ENCODE measurements at regions not wholly inside any gene's neighbourhood (a gene's known extent, or its start where the extent isn't known, plus 50 kb on each side); places are given as distances from the start of the nearest gene placed in this dataset.

GRCh38 chr2:120902592-120902991 lies 166.9 kb downstream of the GLI2 start:
- no peak for FAIRE-seq

- no peak for FAIRE-seq
Observed at GRCh38 chr2:120904379-120904778, 168.7 kb downstream of the GLI2 start.

- no peak for FAIRE-seq
Observed at GRCh38 chr2:120904830-120905234, 169.2 kb downstream of the GLI2 start.

- FAIRE-seq: no peak
Observed at GRCh38 chr2:120905298-120905697, 169.6 kb downstream of the GLI2 start.

- FAIRE-seq: no peak
Observed at GRCh38 chr2:120905824-120906571, 170.3 kb downstream of the GLI2 start.

- no peak for FAIRE-seq
Observed at GRCh38 chr2:120906914-120907313, 171.2 kb downstream of the GLI2 start.

- FAIRE-seq: no peak
Observed at GRCh38 chr2:120907822-120908221, 172.2 kb downstream of the GLI2 start.

GRCh38 chr2:120908314-120908975 lies 172.8 kb downstream of the GLI2 start:
- no peak for FAIRE-seq

GRCh38 chr2:120909102-120909501 lies 173.4 kb downstream of the GLI2 start:
- no peak for FAIRE-seq

GRCh38 chr2:120910164-120910563 lies 174.5 kb downstream of the GLI2 start:
- FAIRE-seq: no peak

- no peak for FAIRE-seq
Observed at GRCh38 chr2:120910956-120911951, 175.6 kb downstream of the GLI2 start.

GRCh38 chr2:120912101-120912985 lies 176.7 kb downstream of the GLI2 start:
- FAIRE-seq: no peak

GRCh38 chr2:120913972-120914838 lies 178.5 kb downstream of the GLI2 start:
- no peak for FAIRE-seq

- no peak for FAIRE-seq
Observed at GRCh38 chr2:120914839-120915521, 179.3 kb downstream of the GLI2 start.

- no peak for FAIRE-seq
Observed at GRCh38 chr2:120915670-120916069, 180.0 kb downstream of the GLI2 start.

GRCh38 chr2:120916446-120916845 lies 180.8 kb downstream of the GLI2 start:
- no peak for FAIRE-seq

- no peak for FAIRE-seq
Observed at GRCh38 chr2:120917886-120918285, 182.2 kb downstream of the GLI2 start.

GRCh38 chr2:120919216-120919615 lies 183.5 kb downstream of the GLI2 start:
- FAIRE-seq: no peak

- FAIRE-seq: no peak
Observed at GRCh38 chr2:120919771-120920453, 184.2 kb downstream of the GLI2 start.

Data from G401.6 (cell line).